IPS DF 4.7 (cell line): ENCODE measurements at regions not wholly inside any gene's neighbourhood (a gene's known extent, or its start where the extent isn't known, plus 50 kb on each side); places are given as distances from the start of the nearest gene placed in this dataset.

ENCODE experiments used
- DNase-seq: peaks from one replicate; pipeline ENCODE4 v3.0.0-alpha.2; 2013; ENCODE audit warnings: low spot score; ENCODE audit errors: extremely low read depth

GRCh38 chr2:17079262-17079661 lies 413.6 kb upstream of the CYRIA start:
- no peak for DNase-seq

- no peak for DNase-seq
Observed at GRCh38 chr2:17076533-17076932, 410.9 kb upstream of the CYRIA start.

GRCh38 chr2:17070711-17071110 lies 405.1 kb upstream of the CYRIA start:
- no peak for DNase-seq

- DNase-seq = no peak
Observed at GRCh38 chr2:17069564-17069963, 403.9 kb upstream of the CYRIA start.

GRCh38 chr2:17068021-17068420 lies 402.4 kb upstream of the CYRIA start:
- no peak for DNase-seq

- no peak for DNase-seq
Observed at GRCh38 chr2:17065536-17065935, 399.9 kb upstream of the CYRIA start.

- DNase-seq = no peak
Observed at GRCh38 chr2:17061028-17061427, 395.4 kb upstream of the CYRIA start.

GRCh38 chr2:17059458-17059857 lies 393.8 kb upstream of the CYRIA start:
- no peak for DNase-seq

GRCh38 chr2:17058772-17059402 lies 393.3 kb upstream of the CYRIA start:
- no peak for DNase-seq

GRCh38 chr2:17057109-17058017 lies 391.7 kb upstream of the CYRIA start:
- DNase-seq = no peak

GRCh38 chr2:17056236-17056635 lies 390.6 kb upstream of the CYRIA start:
- DNase-seq = no peak

- no peak for DNase-seq
Observed at GRCh38 chr2:17052001-17052400, 386.4 kb upstream of the CYRIA start.

- no peak for DNase-seq
Observed at GRCh38 chr2:17051538-17051937, 385.9 kb upstream of the CYRIA start.

- no peak for DNase-seq
Observed at GRCh38 chr2:17043173-17043572, 377.5 kb upstream of the CYRIA start.

- DNase-seq = no peak
Observed at GRCh38 chr2:17036361-17036760, 370.7 kb upstream of the CYRIA start.

- no peak for DNase-seq
Observed at GRCh38 chr2:17035010-17035409, 369.4 kb upstream of the CYRIA start.

- no peak for DNase-seq
Observed at GRCh38 chr2:17030047-17030446, 364.4 kb upstream of the CYRIA start.

GRCh38 chr2:17012297-17012696 lies 346.7 kb upstream of the CYRIA start:
- no peak for DNase-seq

- DNase-seq = no peak
Observed at GRCh38 chr2:17010104-17010503, 344.5 kb upstream of the CYRIA start.

GRCh38 chr2:17000184-17000482 lies 334.5 kb upstream of the CYRIA start:
- DNase-seq = no peak

GRCh38 chr2:16999347-17000183 lies 333.9 kb upstream of the CYRIA start:
- DNase-seq = no peak

- no peak for DNase-seq
Observed at GRCh38 chr2:16978301-16978700, 312.7 kb upstream of the CYRIA start.
